ENCODE measurements at regions not wholly inside any gene's neighbourhood (a gene's known extent, or its start where the extent isn't known, plus 50 kb on each side); places are given as distances from the start of the nearest gene placed in this dataset.
"Not testable (repeated sequence)": the region's sequence is repeated elsewhere in the genome, so short reads cannot be mapped to it uniquely, and the experiment has no call there.

GRCh38 chr19:30857966-30858490 is 485.8 kb downstream of the ZNF536 start:
- DNase-seq (ENCODE audit: insufficient read length, low spot score) (no peak), FAIRE-seq (no peak)
- TF ChIP-seq POLR2A (IDR thresholded peaks at IDR 0.05; ENCODE audit: low read depth, low read length): no peak

- TF ChIP-seq POLR2A (IDR thresholded peaks at IDR 0.05; ENCODE audit: low read depth, low read length): no peak
- no peak for FAIRE-seq
Observed at GRCh38 chr19:30857388-30857787, 485.2 kb downstream of the ZNF536 start.

GRCh38 chr19:30856786-30857185 is 484.6 kb downstream of the ZNF536 start:
- DNase-seq (ENCODE audit: insufficient read length, low spot score) (no peak), FAIRE-seq (no peak)
- no peak for TF ChIP-seq POLR2A (IDR thresholded peaks at IDR 0.05; ENCODE audit: low read depth, low read length)

More at GRCh38 chr19:30857388-30857787, 485.2 kb downstream of the ZNF536 start:
- DNase-seq (ENCODE audit: insufficient read length, low spot score): no peak

- FAIRE-seq (no peak), DNase-seq (ENCODE audit: insufficient read length, low spot score) (no peak)
- no peak for TF ChIP-seq POLR2A (IDR thresholded peaks at IDR 0.05; ENCODE audit: low read depth, low read length)
Observed at GRCh38 chr19:30856376-30856775, 484.2 kb downstream of the ZNF536 start.

GRCh38 chr19:30855442-30855841 is 483.3 kb downstream of the ZNF536 start:
- FAIRE-seq: no peak
- no peak for DNase-seq (ENCODE audit: insufficient read length, low spot score)
- no peak for TF ChIP-seq POLR2A (IDR thresholded peaks at IDR 0.05; ENCODE audit: low read depth, low read length)

GRCh38 chr19:30854661-30855060 is 482.5 kb downstream of the ZNF536 start:
- TF ChIP-seq POLR2A (IDR thresholded peaks at IDR 0.05; ENCODE audit: low read depth, low read length): no peak
- FAIRE-seq (no peak), DNase-seq (ENCODE audit: insufficient read length, low spot score) (no peak)

- TF ChIP-seq POLR2A (IDR thresholded peaks at IDR 0.05; ENCODE audit: low read depth, low read length): no peak
- DNase-seq (ENCODE audit: insufficient read length, low spot score) (no peak), FAIRE-seq (no peak)
Observed at GRCh38 chr19:30854207-30854606, 482.0 kb downstream of the ZNF536 start.

- FAIRE-seq (no peak), DNase-seq (ENCODE audit: insufficient read length, low spot score) (no peak)
- no peak for TF ChIP-seq POLR2A (IDR thresholded peaks at IDR 0.05; ENCODE audit: low read depth, low read length)
Observed at GRCh38 chr19:30853036-30853435, 480.9 kb downstream of the ZNF536 start.

- no peak for FAIRE-seq
Observed at GRCh38 chr19:30852168-30852567, 480.0 kb downstream of the ZNF536 start.

GRCh38 chr19:30851646-30852045 is 479.5 kb downstream of the ZNF536 start:
- DNase-seq (ENCODE audit: insufficient read length, low spot score): no peak
- no peak for FAIRE-seq

More at GRCh38 chr19:30852168-30852567, 480.0 kb downstream of the ZNF536 start:
- no peak for TF ChIP-seq POLR2A (IDR thresholded peaks at IDR 0.05; ENCODE audit: low read depth, low read length)
- DNase-seq (ENCODE audit: insufficient read length, low spot score): no peak

GRCh38 chr19:30848636-30849425 is 476.6 kb downstream of the ZNF536 start:
- no peak for FAIRE-seq
- DNase-seq (ENCODE audit: insufficient read length, low spot score): no peak
- no peak for TF ChIP-seq POLR2A (IDR thresholded peaks at IDR 0.05; ENCODE audit: low read depth, low read length)

More at GRCh38 chr19:30851646-30852045, 479.5 kb downstream of the ZNF536 start:
- no peak for TF ChIP-seq POLR2A (IDR thresholded peaks at IDR 0.05; ENCODE audit: low read depth, low read length)

- no peak for FAIRE-seq
- no peak for DNase-seq (ENCODE audit: insufficient read length, low spot score)
- no peak for TF ChIP-seq POLR2A (IDR thresholded peaks at IDR 0.05; ENCODE audit: low read depth, low read length)
Observed at GRCh38 chr19:30846102-30846501, 473.9 kb downstream of the ZNF536 start.

- FAIRE-seq (no peak), DNase-seq (ENCODE audit: insufficient read length, low spot score) (no peak)
- no peak for TF ChIP-seq POLR2A (IDR thresholded peaks at IDR 0.05; ENCODE audit: low read depth, low read length)
Observed at GRCh38 chr19:30842926-30843325, 470.7 kb downstream of the ZNF536 start.

GRCh38 chr19:30841934-30842333 is 469.8 kb downstream of the ZNF536 start:
- no peak for TF ChIP-seq POLR2A (IDR thresholded peaks at IDR 0.05; ENCODE audit: low read depth, low read length)
- no peak for DNase-seq (ENCODE audit: insufficient read length, low spot score)
- FAIRE-seq: no peak

GRCh38 chr19:30830875-30831274 is 458.7 kb downstream of the ZNF536 start:
- DNase-seq (ENCODE audit: insufficient read length, low spot score): no peak
- FAIRE-seq: no peak
- TF ChIP-seq POLR2A (IDR thresholded peaks at IDR 0.05; ENCODE audit: low read depth, low read length): no peak

- not testable (repeated sequence) for DNase-seq (ENCODE audit: insufficient read length, low spot score); FAIRE-seq
Observed at GRCh38 chr19:30825505-30825904, 453.3 kb downstream of the ZNF536 start.

Measured in H54 (cell line).